Activated CD8-positive, alpha-beta memory T cell treated with anti-CD3 and anti-CD28 coated beads for 24 hours (primary cell): ENCODE measurements at regions not wholly inside any gene's neighbourhood (a gene's known extent, or its start where the extent isn't known, plus 50 kb on each side); places are given as distances from the start of the nearest gene placed in this dataset.
A peak's percentile ranks its signal among the peaks of the same experiment; 100 is the strongest.

Source experiments
- DNase-seq: peaks from one replicate; pipeline ENCODE4 v3.0.0-alpha.2; 2020

DNA sequence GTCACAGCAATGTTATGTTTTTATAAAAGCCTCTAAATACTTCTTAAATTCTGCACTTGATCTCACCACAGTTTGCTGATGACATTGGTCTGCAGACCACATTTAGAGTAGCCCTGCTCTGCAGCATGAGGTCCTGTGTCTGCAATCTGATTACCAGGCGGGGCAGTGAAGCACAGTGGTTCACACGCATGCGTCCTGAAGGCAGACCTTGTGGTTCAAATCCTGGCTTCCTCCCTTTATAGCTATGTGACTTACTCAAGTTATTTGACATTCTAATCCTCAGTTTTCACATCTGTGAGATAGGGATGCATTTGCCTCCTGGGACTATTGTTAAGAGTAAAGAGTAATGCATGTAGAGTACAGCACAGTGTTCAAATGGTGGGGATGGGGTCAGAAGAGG is 50.3 kb downstream of the BMAL2 start:
- DNase-seq = no peak

DNA sequence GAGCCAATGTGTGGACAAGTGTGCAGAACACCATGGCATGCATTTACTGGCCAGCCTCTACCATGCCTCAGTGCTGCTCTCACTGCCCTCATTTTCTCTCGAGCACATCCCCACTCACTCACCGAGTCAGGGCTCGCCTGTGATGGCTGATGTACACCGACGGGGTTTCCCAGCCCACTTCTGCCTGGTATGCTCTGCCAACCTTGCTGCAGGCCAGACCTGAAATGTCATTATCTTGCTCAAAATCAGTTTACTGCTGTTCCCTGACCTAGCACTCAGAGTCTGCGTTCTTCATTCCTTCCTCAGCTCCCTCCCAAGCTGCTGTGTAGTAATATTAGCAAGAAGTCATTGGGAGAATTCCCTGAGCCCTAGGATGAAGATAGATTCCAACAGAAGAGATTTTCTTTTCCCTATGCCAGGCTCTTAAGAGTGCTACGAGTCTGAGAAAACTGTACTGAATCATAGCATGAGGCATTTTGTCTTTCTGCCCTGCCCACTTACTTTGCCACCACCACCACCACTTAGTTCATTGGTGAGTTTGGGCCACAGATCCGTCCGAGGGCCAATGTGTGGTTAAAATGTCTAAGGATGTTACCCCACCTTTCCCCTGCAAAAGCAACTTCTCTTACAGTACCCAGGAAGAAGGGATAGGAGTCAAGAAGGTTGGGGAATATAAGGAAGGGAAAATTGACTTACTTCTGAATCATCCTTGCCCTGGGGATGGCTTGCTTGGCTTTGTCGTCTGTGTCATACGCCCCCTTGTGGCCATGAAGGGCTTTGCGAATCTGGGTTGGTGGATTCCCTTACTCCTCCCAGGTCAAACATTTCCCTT is 51.0 kb downstream of the BMAL2 start:
- peak; percentile 83 for DNase-seq

DNA sequence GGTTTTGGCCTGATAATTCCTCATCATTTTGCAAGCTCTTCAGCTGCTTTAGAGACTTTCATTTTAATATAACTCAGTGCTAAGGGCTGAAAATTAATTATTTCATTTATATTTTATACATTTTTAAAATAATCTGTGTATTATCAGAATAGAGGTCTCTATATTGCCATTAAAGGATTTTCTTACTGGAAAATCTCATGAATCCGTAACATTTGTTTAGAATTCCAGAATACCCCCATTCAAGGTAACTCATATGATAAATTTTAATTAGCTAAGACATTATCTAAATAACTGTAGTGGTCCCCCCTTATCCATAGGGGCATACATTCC is 51.6 kb downstream of the BMAL2 start:
- no peak for DNase-seq

DNA sequence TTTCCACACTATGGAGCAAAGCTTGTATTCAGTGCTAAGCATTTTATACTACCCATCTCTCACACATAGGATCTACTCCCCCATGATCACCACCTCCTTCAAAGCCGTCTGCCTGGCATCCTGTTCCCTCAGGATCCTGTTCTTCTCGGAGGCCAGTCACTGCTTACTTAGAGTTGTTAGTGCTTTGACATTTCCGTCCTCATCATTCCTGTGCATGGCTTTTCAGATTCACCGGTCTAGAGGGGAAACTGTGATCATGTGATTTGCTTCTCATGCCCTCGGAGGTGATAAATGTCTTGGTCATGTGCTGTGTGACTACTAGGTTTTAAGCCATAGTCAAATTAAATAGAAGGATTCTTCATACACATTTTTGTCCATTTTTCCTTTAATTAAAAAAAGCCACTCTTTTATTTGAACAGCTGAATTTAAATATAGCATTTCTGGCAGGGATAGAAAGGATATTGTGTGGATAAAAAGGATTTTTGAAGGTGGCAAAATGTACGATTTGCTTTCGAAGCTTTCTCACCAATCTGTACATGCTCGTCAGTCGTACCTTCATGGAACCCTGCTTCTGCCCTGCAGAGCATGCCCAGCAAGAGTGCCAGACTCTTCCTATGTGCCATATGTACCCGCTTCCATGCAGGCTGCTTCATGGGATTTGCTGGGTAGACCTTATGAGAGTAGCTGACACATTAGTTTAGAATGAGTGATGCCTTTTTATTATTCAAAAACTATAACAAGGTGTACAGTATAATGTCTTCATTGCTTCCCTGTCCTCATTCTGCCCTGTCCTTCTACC is 53.3 kb downstream of the BMAL2 start:
- no peak for DNase-seq

DNA sequence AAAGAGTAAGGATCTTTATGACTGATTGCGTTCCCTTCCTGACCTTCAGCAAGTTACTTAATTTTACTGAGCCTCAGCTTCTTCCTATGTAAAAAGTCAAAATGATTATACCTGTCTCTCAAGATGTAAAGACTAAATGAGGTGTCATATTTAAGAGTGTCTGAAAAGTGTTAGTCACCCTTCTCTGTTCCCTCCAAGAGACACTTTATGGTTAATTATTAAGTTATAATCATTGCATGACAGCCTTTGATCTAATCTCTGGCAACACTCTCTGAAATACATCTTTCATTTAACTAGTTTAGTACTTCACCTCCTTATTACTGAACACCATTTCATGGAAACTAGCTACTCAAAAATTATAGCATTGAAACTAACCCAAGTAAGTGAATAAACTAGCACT is 54.8 kb downstream of the BMAL2 start:
- no peak for DNase-seq

DNA sequence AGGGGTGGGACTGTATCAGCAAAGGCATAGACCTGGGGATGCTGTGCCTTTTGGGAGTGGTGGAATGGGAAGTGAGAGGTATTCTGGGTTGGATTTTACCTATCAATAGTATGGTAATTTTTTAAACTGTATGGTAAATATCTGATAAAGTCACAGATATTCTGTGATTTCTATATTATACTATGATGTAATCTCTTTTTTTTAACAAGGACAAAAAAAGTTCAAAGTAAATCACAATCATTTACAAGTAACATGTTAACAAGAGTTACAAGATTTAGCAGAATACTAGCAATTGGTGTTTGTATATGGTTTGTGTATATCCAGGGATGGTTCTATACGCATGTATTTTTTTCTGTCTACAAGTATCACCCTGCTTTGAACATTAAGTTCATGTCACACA is 56.0 kb downstream of the BMAL2 start:
- no peak for DNase-seq

DNA sequence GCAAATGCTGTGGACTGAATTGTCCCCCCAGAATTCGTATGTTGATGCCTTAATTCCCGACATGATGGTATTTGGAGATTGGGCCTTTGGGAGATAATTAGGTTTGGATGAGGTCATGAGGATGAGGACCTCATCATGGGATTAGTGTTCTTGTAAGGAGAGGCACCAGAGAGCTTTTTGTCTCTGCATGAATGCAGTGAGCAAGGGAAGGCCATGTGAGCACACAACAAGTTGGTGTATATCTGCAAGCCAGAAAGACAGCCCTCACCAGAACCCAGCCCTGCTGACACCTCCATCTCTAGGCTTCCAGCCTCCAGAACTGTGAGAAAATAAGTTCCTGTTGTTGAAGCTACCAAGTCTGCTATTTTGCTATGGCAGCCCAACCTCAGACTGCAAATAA is 51.9 kb upstream of the SMCO2 start:
- no peak for DNase-seq

DNA sequence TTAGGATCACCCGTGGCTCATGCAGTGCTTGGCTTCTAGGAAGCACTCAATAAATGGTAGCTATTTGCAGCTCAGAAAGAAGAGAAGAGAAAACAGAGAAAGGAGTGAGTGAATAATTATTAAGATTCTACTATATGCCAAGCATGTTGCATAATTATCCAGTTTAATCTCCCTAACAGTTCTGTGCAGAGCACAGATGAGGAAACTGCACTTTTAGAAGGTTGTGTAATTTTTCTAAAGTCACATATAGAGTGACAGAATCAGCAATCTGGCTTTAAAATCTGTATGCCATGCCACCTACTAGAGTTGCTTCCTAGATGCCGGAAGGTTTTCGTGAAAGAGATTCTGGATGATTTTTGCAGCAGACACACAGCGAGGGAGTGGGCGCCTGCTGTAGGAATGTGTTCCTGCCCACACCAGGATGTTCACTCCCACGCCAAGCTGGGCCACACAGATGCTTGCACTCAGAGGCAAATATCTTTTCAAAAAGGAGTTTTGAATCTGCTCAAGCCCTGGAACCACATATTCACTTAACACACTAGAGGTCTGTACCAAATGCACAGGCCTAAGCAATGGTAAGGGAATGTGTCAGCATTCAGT is 50.2 kb upstream of the SMCO2 start:
- no peak for DNase-seq
